NCI-H2196 treated with DMSO at 0.1 percent for 48 hours (cell line): ENCODE measurements at regions not wholly inside any gene's neighbourhood (a gene's known extent, or its start where the extent isn't known, plus 50 kb on each side); places are given as distances from the start of the nearest gene placed in this dataset.

Source experiments
- DNase-seq: peaks from one replicate; lab custom pipeline; 2025; ENCODE audit not compliant: unreplicated experiment; lab: John Stamatoyannopoulos, UW

DNA sequence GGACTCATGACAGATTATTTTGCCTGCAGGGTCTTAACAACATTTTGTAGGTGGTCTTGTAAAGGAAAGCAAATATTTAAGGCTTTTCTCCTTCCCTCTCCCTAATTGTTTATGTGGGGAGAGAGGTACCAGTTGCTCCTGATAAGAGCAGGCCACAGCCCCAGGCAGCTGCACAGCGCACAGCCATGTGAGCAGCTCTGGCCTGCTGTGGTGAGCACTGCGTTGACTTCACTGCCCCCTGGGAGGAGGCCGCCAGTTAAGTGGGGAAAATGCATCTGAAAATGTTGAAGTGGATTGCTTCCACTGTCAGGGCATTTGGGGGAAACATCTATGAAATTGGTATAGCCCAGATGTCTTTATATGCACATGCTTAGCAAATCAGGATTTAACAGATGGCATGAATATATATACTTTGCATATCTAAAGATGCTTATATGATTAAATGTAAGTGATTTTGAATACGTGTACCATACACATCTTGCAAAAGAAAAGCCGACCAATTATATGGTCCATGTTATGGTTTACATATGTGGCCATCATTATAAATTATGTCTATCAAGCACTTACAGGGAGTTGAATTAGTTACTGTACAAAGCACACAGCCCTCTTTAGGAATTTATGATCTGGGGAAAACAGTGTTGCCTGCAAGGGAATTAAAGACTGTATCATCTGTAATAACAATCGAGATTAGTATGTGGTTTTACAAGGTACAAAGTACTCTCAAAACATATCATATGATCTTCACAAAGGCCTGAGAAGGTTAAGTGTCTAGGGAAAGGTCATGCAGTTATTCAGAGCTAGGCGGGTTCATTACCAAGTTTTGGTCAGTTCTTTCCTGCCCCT, 132.1 kb downstream of the RHOU start:
- no peak for DNase-seq

DNA sequence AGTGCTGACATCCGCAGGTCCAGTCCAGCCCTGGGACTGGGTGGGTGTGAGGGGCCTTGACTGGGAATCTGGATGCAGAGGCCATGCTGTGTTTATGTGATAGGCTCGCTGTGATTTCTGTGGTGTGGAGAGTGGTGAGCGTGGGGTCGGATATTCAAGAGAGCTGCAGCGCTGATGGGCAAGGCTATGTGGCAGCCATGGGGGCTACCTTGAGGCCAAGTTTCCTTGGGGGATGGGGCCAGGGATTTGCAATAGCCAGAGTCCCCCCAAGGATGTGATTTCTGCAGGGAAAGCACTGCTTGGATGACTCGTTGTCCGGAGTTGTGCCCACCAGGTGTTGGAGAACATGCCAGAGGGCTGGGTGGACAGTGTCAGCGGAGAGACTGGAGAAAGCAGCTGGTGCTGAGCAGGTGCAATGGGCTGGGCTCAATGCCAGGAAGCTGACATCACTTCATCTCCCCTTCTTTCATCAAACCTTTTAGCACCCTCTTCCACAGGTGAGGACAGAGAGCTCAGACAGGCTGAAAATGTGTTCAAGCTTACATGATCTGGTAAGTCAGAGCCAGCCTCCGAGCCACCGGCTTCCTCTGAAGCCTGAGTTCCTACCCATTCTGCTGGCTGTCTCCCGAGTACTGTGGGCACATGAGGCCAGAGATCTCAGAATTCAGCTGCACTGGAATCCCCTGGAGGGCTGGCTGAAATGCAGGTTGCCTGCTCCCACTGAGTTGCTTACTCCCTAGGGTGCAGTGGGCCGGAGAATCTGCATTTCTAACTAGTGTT, 132.9 kb downstream of the RHOU start:
- peak; percentile 69 for DNase-seq

DNA sequence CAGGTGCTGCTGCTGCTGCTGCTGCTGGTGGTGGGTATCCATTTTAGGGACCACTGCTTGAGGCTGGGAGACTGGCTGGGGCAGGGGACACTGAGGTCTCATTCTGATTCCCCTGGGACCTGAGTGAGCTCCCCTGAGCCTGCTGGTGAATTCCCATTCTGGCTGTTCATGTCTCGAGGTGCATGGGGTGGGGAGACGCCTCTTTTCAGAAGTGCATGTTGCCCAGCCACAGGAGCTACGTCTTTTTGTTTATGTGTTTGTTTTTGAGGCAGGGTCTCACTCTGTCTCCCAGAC, 133.4 kb downstream of the RHOU start:
- DNase-seq, result no peak

DNA sequence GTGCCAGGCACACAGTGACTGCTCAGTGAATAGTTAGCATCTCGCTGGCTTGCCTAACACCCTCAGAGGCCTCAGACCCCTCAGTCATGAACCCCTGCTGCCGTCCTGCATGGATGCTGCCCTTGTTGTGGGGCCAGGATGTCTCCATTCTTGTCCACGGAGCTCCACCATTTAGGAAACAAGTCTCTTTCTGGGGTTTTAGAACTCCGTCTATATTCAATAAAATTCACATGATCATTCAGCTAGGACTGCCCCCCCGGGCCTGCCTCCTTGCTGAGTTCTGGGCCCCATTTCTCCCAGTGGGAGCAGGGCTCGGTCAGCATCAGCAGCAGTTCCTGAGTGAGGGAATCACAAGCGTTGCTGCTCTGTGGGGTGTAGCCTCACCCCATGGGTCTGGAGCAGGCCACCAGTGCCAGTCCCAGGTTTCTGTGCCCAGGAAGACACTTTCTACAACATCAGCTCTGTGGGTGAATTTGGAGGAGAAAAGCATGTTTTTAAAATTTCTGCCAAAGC, 134.1 kb downstream of the RHOU start:
- DNase-seq, result no peak

DNA sequence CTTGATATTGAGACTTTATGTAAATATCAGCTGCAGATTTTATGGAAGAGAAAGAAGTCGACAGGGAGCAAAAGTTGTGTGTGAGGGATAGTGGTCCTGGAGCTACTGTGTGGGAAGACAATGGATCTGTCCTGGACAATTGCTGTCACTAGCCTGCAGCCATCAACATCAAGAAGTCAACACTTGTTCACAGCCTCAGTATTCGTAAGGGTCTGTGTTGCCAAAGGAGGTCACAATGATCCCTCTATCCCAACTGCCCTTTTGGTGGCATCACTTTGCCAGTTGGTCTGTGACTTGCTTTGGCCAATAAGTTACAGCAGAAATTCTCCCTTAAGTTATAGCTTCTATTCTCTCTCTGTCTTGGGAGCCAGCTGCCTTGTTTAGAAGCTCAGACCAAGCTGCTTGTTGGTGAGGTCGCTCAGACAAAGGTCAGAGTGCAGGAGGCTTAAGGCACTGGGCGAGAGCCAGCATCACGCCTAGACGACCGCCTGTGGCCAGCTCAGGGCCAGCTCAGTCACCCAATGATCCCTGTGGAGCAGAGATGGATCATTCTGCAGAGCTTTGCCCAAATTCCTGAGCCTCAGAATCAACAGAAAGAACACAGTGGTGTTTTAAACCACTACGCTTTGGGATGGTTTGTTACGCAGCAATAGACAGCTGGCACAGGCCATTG, 134.9 kb downstream of the RHOU start:
- no peak for DNase-seq

DNA sequence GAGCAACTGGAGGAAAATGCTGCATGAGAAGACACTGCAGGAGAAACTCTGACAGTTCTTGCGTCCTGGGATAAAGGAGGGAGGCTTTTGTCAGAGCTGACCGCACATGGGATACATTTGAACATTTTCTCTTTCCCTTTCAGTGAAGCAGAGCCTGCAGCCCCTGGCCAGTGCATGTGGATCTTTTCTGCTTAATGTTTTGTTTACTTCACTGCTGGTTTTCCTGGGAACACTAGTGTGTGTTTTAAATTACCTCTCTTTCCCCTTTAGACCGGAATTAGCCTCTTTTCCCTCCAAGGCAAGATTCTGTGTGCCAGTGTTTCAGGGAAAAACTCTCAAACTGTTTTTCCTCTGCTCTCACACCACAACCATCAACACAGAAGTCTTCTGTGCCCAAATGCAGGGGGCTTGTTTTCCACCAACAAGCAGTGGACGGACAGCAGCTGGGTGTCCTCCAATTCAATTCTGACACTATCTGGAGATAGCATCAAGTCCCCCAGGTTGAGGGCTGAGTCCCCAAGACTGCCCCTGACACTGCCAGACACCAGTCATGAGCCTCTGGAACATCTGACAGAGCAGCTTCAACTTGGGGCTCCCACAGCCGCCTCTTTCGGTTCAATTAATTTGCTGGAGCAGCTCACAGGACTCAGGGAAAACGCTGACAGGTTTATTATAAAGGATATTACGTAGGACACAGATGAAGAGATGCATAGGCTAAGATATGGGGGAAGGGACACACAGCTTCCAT, 136.2 kb downstream of the RHOU start:
- no peak for DNase-seq

DNA sequence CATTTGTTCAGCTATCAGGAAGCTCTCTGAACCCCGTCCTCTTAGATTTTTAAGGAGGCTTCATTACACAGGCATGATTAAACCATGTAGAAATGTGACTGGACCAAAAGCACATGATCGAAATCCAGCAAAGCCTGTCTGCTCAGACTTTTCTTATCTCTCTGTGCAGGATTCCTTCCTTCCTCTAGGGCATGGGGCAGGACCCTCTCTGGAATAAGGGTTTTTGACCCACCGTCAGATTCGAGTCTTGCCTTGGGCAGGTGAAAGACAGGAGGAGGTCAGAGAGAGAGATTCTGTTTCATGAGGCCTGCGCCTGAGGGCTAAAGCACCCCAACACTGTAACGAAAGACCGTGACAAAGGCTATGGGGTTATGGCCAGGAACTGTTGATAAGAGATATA, 136.8 kb downstream of the RHOU start:
- DNase-seq, result no peak

DNA sequence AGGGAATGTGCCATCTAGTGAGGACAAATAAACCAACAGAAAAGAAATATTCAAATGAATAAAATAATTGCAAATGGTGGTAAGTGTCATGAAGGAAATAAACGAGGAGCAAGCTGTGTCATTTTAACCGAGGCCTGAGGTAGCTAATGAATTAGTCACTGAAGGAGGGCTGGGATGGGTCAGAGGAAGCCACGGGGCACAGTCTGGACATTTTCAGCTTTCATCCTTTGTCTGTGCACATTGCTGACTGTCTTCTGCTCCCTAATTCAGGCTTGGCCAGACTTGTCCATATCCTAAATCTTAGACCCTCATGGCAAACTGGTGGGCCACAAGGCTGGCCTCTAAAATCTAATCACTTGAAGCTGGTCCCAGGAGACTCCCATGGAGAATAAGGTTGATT, 138.4 kb downstream of the RHOU start:
- no peak for DNase-seq

DNA sequence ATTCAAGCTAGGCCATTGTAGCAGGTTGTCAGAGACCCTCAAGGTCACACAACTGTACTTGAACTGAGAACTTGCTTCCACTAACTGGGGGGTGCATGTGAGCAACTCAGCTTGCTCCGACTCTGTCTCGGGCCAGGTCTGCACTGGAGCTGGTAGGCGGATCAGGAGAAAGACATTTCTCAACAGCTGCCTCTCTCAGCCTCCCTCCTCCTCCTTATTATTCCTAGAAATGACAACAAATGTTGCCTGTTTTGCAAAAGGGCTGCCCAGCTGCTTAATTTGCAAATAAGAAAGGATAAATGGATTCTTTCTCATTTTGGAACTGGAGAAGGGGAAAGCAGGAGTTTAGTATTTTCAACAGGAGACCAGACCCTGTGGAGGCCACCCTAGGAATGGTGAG, 140.5 kb downstream of the RHOU start:
- no peak for DNase-seq

DNA sequence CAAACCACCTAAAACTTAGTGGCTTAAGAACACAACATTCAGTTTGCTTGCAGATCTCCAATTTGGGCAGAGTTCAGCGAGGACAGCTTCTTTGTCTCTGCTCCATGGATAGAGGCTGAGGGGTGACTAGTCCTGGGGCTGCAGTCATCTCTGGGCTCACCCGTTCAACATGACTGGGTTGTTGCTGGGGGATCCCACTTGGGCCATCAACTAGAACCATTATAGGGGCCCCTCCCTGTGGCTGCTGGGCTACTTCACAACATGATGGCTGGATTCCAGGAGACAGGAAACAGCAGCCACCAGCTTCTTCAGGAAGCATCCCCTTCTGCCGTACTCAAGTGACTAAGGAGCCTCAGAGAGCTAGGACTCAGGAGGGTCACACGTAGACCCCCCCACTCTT, 140.9 kb downstream of the RHOU start:
- no peak for DNase-seq

DNA sequence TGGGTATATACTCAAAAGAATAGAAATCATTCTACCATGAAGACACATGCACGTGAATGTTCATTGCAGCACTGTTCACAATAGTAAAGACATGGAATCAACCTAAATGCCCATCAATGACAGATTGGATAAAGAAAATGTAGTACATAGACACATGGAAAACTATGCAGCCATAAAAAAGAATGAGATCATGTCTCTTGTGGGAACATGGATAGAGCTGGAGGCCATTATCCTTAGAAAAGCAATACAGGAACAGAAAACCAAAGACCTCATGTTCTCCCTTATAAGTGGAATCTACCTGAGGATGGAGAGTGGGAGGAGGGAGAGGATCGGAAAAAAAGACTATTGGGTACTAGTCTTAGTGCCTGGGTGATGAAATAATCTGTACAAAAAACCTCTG, 143.9 kb downstream of the RHOU start:
- DNase-seq, result no peak

DNA sequence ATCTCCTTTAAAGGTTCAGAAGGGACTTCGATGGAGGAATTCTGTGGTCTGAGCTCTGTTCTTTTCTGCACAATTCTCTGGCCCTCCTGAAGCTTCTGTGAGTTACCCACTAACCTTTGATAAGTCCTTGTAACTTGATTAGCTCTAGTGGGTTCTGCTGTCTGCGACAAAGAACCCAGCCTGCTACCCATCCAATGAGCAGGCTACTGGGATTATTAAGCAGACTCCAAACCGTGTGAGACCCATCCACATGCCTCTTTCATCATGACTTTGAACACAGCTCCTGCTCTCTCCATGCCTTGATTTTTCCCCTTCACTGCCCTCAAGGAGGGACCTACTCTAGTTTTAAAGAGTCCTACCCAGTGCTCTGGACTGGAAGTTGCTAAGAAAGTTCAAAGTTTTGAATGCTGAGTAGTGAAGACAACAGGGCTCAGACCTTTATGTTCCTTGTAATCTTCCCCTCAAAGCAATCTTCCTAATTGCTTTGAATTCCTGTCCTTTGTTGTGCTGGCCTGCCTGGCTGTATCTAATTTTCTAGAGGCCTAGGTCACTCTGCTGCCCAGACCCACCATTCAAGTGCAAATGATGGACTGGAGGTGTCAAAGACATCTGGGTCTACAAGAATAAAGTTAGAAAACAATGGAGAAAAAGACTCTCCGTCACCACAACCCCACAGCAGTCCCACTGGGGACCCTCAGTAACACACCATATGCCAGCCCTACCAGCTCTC, 146.9 kb downstream of the RHOU start:
- DNase-seq, result no peak

DNA sequence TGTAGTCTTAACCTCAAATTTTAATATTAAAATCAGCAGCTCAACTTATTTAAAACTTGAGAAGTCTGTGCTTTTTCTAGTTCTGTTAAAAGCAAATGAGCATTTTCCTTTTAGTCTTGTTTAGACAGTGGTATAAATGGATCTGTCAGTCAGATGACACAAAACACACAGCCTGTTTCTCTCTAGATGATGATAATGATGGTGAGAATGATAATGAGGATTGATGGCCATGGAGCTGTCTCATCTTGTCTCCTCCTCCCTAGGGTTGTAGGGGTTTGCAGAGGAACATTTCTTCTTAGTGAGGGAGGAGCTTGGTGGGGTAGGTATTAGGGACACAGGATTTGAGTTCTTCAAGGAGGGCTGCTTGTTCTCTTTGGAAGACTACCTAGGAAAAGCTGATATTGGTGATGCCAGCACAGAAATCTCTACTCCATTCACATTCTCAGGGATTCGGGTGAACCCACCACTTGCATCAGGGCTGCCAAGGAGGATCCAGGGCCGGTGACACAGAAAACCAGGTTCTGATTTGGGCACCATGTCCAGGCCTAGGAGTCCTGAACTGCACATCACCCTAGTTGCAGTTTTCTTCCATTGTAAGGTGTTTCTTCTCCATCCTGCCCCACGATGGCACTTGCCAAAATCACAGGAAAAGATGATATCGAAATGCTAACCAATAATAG, 147.6 kb downstream of the RHOU start:
- no peak for DNase-seq

DNA sequence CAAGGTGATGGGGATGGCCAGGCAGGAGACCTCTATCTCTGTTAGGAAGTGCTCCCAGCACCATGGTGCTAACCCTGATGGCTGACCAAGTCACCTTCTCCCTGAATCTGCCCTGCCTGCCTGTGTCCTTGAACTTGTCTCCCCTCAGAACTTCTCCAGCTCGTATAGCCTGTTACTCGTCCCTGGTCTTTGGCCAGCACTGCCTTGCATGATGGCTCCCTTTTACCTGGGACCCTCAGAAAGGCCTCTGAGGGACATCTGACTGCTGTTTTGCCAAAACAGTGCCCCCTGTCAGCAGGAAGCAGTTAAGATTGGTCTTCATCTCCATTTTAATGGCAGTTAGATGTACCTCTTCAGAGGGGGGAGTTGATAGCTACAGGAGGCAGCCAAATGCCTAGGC, 148.3 kb downstream of the RHOU start:
- no peak for DNase-seq

DNA sequence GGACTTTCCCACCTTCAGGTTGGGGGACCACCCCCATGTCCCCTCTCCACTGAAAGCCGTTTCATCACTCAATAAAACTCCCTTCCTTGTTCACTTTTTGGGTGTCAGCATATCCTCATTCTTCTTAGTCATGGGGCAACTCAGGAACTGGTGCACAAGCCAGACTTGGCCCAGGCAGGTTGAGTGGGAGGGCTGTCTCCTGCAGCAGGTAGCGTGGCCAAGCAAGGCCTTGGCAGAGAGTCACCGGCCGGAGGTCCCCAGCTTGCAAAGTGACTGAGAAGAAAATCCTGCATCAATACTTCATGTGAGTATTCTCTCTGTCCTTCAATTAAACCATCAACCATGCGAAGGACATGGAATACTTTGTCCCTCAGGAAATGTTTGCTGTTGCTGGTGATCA, 148.9 kb downstream of the RHOU start:
- no peak for DNase-seq

DNA sequence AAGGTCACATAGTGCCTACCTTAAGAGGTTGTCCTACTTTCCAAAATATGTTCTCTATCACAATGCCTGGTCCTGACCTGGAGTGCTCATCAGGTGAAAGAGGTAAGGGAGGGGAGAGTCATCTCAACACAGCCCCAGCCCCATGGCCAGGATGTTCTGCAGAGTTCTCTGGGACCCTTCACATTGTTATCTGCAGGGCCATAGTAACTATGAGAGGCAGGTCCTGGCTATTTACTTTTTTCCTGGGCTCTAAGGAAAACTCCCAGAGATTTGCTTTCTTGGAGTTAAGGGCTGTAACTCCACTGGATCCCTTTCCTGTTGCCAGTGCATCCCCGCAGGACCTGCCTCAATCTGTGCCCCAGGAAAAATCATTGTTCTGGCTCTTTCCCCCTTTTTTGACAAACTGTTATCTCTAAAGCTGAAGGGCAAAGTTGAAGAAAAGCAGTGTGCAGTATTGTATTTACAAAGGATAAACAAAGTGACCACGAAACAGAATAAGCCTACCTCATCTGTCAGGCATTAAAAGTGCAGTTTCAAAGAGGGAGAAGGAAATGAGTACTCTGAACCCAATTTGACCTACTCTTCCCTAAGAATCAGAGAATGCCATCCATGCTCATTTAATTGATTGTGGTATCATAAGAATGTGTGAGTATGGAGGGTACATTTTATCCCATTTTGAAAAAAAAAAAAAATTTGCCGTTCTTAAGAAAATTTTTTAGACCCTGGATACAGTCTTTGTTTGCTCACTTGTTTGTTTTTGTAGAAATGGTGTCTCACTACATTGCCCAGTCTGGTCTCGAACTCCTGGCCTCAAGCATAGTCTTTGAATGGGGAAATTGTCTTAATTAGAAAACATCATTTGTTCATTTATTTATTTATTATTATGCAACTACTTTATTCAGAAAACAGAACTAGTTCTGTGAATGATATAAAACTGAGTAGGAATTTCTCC, 149.6 kb downstream of the RHOU start:
- no peak for DNase-seq

DNA sequence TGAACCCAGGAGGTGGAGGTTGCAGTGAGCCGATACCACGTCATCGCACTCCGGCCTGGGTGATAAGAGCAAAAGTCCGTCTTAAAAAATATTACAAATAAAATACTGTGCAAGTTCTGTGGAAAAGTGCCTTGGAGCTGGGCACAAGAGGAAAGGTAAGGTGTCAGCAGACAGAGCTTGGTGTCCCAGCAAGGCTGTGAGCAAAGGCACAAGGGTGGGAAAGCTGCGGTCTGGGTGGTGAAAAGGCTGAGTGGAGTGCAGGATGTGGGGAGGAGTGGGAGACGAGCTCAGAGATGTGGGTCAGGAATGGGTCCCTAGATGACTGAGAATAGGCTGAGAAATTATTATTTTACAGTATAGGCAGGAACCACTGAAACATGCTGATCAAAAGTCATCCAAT, 150.6 kb downstream of the RHOU start:
- DNase-seq, result no peak

DNA sequence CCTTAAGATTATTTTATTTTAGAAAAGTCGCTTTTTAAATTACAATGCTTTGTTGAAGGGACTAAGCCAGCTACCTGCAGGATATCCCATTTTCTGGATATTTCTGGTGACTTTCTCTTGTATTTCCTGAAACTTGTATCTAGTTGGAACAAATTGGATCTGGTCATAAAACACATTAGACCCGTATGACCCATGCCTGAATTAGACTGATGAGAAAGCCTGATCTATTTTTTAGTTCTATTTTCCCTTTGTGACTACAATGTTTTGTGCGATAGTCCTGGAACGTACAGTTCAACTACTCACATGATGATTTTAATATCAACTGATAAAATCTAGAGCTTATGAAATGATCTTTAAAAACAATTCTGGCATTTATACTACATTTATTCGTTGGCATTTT, 151.8 kb downstream of the RHOU start:
- DNase-seq, result no peak

DNA sequence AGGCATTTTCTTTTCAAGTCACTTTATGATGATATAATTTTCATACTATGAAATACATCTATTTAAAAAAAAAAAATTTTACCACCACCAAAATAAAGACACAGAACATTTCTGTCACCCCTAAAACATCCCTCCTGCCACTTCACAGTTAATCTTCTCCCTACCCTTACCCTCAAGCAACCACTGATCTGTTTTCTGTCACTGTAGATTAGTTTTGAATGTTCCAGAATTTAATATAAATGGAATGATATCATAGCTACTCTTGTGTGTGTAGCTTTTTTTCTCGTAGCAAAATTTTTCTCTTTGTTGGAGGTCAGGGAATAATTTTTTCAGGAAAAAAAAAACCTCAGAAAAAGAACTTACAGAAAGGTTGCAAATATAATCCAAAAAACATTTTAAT, 152.7 kb downstream of the RHOU start:
- no peak for DNase-seq
